Parathyroid adenoma (tissue), 2 donors: ENCODE measurements at regions not wholly inside any gene's neighbourhood (a gene's known extent, or its start where the extent isn't known, plus 50 kb on each side); places are given as distances from the start of the nearest gene placed in this dataset.

ENCODE experiments used
- H2AFZ ChIP-seq: fragments of 300-600 bp; sonication (generic); one replicate; pipeline ENCODE4 v1.7.0; 2017; ENCODE audit warnings: antibody characterized with exemption, mild to moderate bottlenecking
- H3K27ac ChIP-seq: fragments of 300-600 bp; sonication (generic); one replicate; pipeline ENCODE4 v1.7.0; 2017
- H3K27me3 ChIP-seq: fragments of 300-600 bp; sonication (generic); one replicate; pipeline ENCODE4 v1.7.0; 2017; ENCODE audit warnings: low read length; ENCODE audit not compliant: control insufficient read depth, insufficient read depth
- H3K36me3 ChIP-seq: fragments of 300-600 bp; sonication (generic); one replicate; pipeline ENCODE4 v1.7.0; 2017; ENCODE audit warnings: low read length; ENCODE audit not compliant: control insufficient read depth, insufficient read depth
- H3K4me1 ChIP-seq: fragments of 300-600 bp; sonication (generic); one replicate; pipeline ENCODE4 v1.7.0; 2017; ENCODE audit warnings: control low read depth
- H3K4me2 ChIP-seq: fragments of 300-600 bp; sonication (generic); one replicate; pipeline ENCODE4 v1.7.0; 2017; ENCODE audit warnings: low read length
- H3K4me3 ChIP-seq: fragments of 300-600 bp; sonication (generic); one replicate; pipeline ENCODE4 v1.7.0; 2017; ENCODE audit warnings: low read depth, low read length
- H3K79me2 ChIP-seq: fragments of 300-600 bp; sonication (generic); one replicate; pipeline ENCODE4 v1.7.0; 2017; ENCODE audit warnings: control low read depth
- H3K9ac ChIP-seq: fragments of 300-600 bp; sonication (generic); one replicate; pipeline ENCODE4 v1.7.0; 2017; ENCODE audit warnings: mild to moderate bottlenecking
- H3K9me3 ChIP-seq: fragments of 300-600 bp; sonication (generic); one replicate; pipeline ENCODE4 v1.7.0; 2017; ENCODE audit warnings: low read length; ENCODE audit not compliant: control insufficient read depth
- TF ChIP-seq, protein P1 (sequence below): fragments of 300-600 bp; sonication (generic); IDR thresholded peaks from one replicate; pipeline ENCODE4 v1.7.0; 2017; ENCODE audit warnings: antibody characterized with exemption, mild to moderate bottlenecking
- donor health status: primary hyperparathyroidism.

DNA sequence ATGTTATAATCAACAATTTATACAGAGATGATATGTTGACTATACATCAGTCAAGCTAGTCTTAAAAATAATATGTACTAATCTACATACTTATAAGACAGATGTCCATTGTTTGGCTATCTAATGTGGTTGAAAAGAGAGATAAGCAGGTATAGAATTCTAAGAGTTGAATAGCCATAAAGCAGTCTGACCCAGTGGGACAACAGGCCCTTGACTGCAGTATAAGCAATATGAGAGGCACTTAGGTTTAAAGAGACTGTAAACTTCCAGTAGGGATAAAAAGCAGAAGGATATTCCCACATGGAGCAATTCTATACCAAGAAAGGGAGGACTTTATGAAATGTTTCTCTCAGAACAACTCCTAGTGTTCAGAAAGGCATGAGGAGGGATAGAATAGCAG, 139.3 kb downstream of the ELAPOR2 start:
- Histone ChIP-seq H3K36me3 (no peaks in the 10 kb centered on the region), H3K9ac (no peak overlapping the region), H2AFZ (no peak overlapping the region), H3K27ac (no peak overlapping the region), H3K27me3 (no peaks in the 10 kb centered on the region), H3K9me3 (no peaks in the 10 kb centered on the region), H3K4me2 (no peak overlapping the region), H3K4me3 (no peak overlapping the region), H3K79me2 (no peaks in the 10 kb centered on the region), H3K4me1 (no peaks in the 10 kb centered on the region)
- TF ChIP-seq, protein P1, sequence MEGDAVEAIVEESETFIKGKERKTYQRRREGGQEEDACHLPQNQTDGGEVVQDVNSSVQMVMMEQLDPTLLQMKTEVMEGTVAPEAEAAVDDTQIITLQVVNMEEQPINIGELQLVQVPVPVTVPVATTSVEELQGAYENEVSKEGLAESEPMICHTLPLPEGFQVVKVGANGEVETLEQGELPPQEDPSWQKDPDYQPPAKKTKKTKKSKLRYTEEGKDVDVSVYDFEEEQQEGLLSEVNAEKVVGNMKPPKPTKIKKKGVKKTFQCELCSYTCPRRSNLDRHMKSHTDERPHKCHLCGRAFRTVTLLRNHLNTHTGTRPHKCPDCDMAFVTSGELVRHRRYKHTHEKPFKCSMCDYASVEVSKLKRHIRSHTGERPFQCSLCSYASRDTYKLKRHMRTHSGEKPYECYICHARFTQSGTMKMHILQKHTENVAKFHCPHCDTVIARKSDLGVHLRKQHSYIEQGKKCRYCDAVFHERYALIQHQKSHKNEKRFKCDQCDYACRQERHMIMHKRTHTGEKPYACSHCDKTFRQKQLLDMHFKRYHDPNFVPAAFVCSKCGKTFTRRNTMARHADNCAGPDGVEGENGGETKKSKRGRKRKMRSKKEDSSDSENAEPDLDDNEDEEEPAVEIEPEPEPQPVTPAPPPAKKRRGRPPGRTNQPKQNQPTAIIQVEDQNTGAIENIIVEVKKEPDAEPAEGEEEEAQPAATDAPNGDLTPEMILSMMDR, result no peak

DNA sequence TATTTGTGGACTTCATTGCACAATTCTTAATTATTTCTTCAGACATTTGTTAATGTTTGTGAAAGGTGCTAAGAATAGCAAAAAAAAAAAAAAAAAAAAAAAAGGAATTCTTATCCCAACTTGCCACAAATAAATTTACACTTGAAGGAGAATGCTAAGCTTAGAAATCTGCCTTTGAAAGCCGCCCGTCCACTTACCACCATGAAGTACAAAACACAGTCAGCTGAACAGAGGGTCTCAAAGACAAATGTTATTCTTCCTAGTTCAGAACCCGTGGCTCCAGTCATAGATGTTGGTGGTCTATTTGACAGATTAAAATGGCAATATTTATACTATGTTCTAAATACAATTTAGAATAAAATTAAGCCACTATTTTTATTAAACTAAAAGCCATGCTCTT, 141.2 kb downstream of the ELAPOR2 start:
- TF ChIP-seq, protein P1, result no peak
- Histone ChIP-seq H3K36me3 (no peaks in the 10 kb centered on the region), H3K79me2 (no peaks in the 10 kb centered on the region), H3K9ac (no peak overlapping the region), H3K4me3 (no peak overlapping the region), H3K9me3 (no peaks in the 10 kb centered on the region), H3K27ac (no peak overlapping the region), H3K4me2 (no peak overlapping the region), H2AFZ (no peak overlapping the region), H3K4me1 (no peaks in the 10 kb centered on the region), H3K27me3 (no peaks in the 10 kb centered on the region)

DNA sequence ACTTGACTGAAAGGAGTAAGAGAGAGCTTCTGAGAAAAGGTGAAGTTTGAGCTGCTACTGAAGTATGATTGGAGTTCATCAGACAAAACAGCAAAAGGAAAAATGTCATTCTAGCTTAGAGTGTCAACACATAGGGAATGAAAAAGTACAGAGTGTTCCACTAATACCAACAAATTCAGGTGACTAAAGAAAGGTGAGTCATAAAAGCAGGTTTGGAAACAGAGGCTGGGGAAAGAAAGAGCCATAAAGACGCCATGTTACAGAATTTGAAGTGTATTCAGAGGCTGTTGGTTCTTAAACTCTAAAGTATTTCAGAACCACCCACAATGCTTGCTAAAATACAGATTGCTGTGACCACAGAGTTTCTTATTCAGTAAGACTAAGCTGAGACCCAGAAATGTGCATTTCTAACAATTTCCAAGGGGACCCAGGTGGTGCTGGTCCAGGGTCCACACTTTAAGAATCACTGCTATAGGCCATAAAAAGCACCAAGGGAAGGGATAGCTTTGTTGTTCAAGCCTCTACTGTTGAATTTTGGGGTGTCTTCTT, 143.1 kb downstream of the ELAPOR2 start:
- no peaks in the 10 kb centered on the region for H3K27me3 ChIP-seq
- H3K4me2 ChIP-seq, result no peak overlapping the region
- no peak overlapping the region for H3K4me3 ChIP-seq
- no peak overlapping the region for H3K27ac ChIP-seq
- no peaks in the 10 kb centered on the region for H3K9me3 ChIP-seq
- no peaks in the 10 kb centered on the region for H3K79me2 ChIP-seq
- TF ChIP-seq, protein P1, result no peak
- H2AFZ ChIP-seq, result no peak overlapping the region
- H3K4me1 ChIP-seq, result no peaks in the 10 kb centered on the region
- no peak overlapping the region for H3K9ac ChIP-seq
- H3K36me3 ChIP-seq, result no peaks in the 10 kb centered on the region

- no peaks in the 10 kb centered on the region for H3K4me1 ChIP-seq
- no peak overlapping the region for H3K4me3 ChIP-seq
- TF ChIP-seq, protein P1, result peak; percentile 37
- H3K9me3 ChIP-seq, result no peaks in the 10 kb centered on the region
- no peaks in the 10 kb centered on the region for H3K36me3 ChIP-seq
- no peak overlapping the region for H3K9ac ChIP-seq
- H3K4me2 ChIP-seq, result no peak overlapping the region
- H3K27me3 ChIP-seq, result no peaks in the 10 kb centered on the region
- H2AFZ ChIP-seq, result no peak overlapping the region
- H3K79me2 ChIP-seq, result no peaks in the 10 kb centered on the region
- H3K27ac ChIP-seq, result no peak overlapping the region
These were observed 144.9 kb downstream of the ELAPOR2 start for GRCh38 chr7:86914551-86914950.
